ENCODE measurements at regions not wholly inside any gene's neighbourhood (a gene's known extent, or its start where the extent isn't known, plus 50 kb on each side); places are given as distances from the start of the nearest gene placed in this dataset.

- Mint-ChIP-seq H3K9me3 (no peaks in the 10 kb centered on the region), H3K36me3 (ENCODE audit: low read depth) (no peaks in the 10 kb centered on the region), H3K27ac (no peak overlapping the region), H3K27me3 (ENCODE audit: insufficient read depth) (no peaks in the 10 kb centered on the region; the same call in 1 of the 2 replicates), H3K4me1 (ENCODE audit: low read depth) (peaks cover 18% of the 10 kb centered on the region), H3K4me3 (no peak overlapping the region)
- no peak for TF ChIP-seq CTCF (IDR thresholded peaks at IDR 0.05)
- no peak for DNase-seq
These were observed 235.2 kb upstream of the AKR1E2 start for GRCh38 chr10:4590807-4591206.

- Mint-ChIP-seq H3K9me3 (no peaks in the 10 kb centered on the region), H3K4me1 (ENCODE audit: low read depth) (peaks cover 18% of the 10 kb centered on the region), H3K36me3 (ENCODE audit: low read depth) (no peaks in the 10 kb centered on the region), H3K27ac (no peak overlapping the region), H3K27me3 (ENCODE audit: insufficient read depth) (no peaks in the 10 kb centered on the region; the same call in 1 of the 2 replicates), H3K4me3 (no peak overlapping the region)
- no peak for TF ChIP-seq CTCF (IDR thresholded peaks at IDR 0.05)
- peak; percentile 21 for DNase-seq
These were observed 237.2 kb upstream of the AKR1E2 start for GRCh38 chr10:4588824-4589223.

- peaks cover 24% of the 10 kb centered on the region for H3K4me1 Mint-ChIP-seq (ENCODE audit: low read depth)
- no peaks in the 10 kb centered on the region for H3K9me3 Mint-ChIP-seq
- no peaks in the 10 kb centered on the region for H3K36me3 Mint-ChIP-seq (ENCODE audit: low read depth)
- no peak for TF ChIP-seq CTCF (IDR thresholded peaks at IDR 0.05)
- H3K27ac Mint-ChIP-seq = no peak overlapping the region
- H3K27me3 Mint-ChIP-seq (ENCODE audit: insufficient read depth) = no peaks in the 10 kb centered on the region; the same call in 1 of the 2 replicates
- H3K4me3 Mint-ChIP-seq = no peak overlapping the region
- DNase-seq = no peak
These were observed 238.5 kb upstream of the AKR1E2 start for GRCh38 chr10:4587466-4587865.

- Mint-ChIP-seq H3K36me3 (ENCODE audit: low read depth) (no peaks in the 10 kb centered on the region), H3K4me3 (no peak overlapping the region), H3K4me1 (ENCODE audit: low read depth) (peaks cover 26% of the 10 kb centered on the region), H3K27ac (no peak overlapping the region), H3K27me3 (ENCODE audit: insufficient read depth) (no peaks in the 10 kb centered on the region; the same call in 1 of the 2 replicates), H3K9me3 (no peaks in the 10 kb centered on the region)
- no peak for DNase-seq
- TF ChIP-seq CTCF (IDR thresholded peaks at IDR 0.05) = no peak
These were observed 239.2 kb upstream of the AKR1E2 start for GRCh38 chr10:4586776-4587175.

- H3K4me3 Mint-ChIP-seq = no peak overlapping the region
- no peak overlapping the region for H3K27ac Mint-ChIP-seq
- no peaks in the 10 kb centered on the region for H3K36me3 Mint-ChIP-seq (ENCODE audit: low read depth)
- no peak for DNase-seq
- no peaks in the 10 kb centered on the region for H3K9me3 Mint-ChIP-seq
- peaks cover 7% of the 10 kb centered on the region for H3K4me1 Mint-ChIP-seq (ENCODE audit: low read depth)
- TF ChIP-seq CTCF (IDR thresholded peaks at IDR 0.05) = no peak
- H3K27me3 Mint-ChIP-seq (ENCODE audit: insufficient read depth) = no peaks in the 10 kb centered on the region
These were observed 244.1 kb upstream of the AKR1E2 start for GRCh38 chr10:4581929-4582328.

GRCh38 chr10:4579844-4580243, 246.2 kb upstream of the AKR1E2 start:
- H3K4me3 Mint-ChIP-seq = no peak overlapping the region
- H3K36me3 Mint-ChIP-seq (ENCODE audit: low read depth) = no peaks in the 10 kb centered on the region
- DNase-seq = no peak
- H3K27me3 Mint-ChIP-seq (ENCODE audit: insufficient read depth) = no peaks in the 10 kb centered on the region
- H3K27ac Mint-ChIP-seq = no peak overlapping the region
- H3K9me3 Mint-ChIP-seq = no peaks in the 10 kb centered on the region
- peaks cover 7% of the 10 kb centered on the region for H3K4me1 Mint-ChIP-seq (ENCODE audit: low read depth)
- no peak for TF ChIP-seq CTCF (IDR thresholded peaks at IDR 0.05)

Data from HFFc6 (cell line).